Endodermal cell (in vitro differentiated cells): ENCODE measurements at regions not wholly inside any gene's neighbourhood (a gene's known extent, or its start where the extent isn't known, plus 50 kb on each side); places are given as distances from the start of the nearest gene placed in this dataset.

Source experiments
- DNase-seq: peaks from one replicate; pipeline ENCODE4 v3.0.0-alpha.2; 2017
- H3K27ac ChIP-seq: 2 replicates; pipeline ENCODE4 v1.5.1; 2013; ENCODE audit warnings: mild to moderate bottlenecking, low read depth, low read length, moderate library complexity
- H3K27me3 ChIP-seq: 2 replicates; pipeline ENCODE4 v1.6.1; 2013; ENCODE audit warnings: mild to moderate bottlenecking, low read length, moderate library complexity; ENCODE audit not compliant: insufficient read depth, control insufficient read depth, poor library complexity, severe bottlenecking
- H3K36me3 ChIP-seq: 2 replicates; pipeline ENCODE4 v1.7.0; 2013; ENCODE audit warnings: mild to moderate bottlenecking, low read length, moderate library complexity; ENCODE audit not compliant: control insufficient read depth, insufficient read depth
- H3K4me1 ChIP-seq: one replicate; pipeline ENCODE4 v1.7.0; 2013; ENCODE audit warnings: low read length; ENCODE audit not compliant: control insufficient read depth, insufficient read depth
- H3K4me3 ChIP-seq: 2 replicates; pipeline ENCODE4 v1.5.1; 2013; ENCODE audit warnings: mild to moderate bottlenecking, low read length, moderate library complexity
- H3K9ac ChIP-seq: 2 replicates; pipeline ENCODE4 v1.6.1; 2013; ENCODE audit warnings: mild to moderate bottlenecking, low read length, moderate library complexity; ENCODE audit not compliant: poor library complexity, severe bottlenecking; ENCODE audit errors: extremely low read depth
- H3K9me3 ChIP-seq: 2 replicates; pipeline ENCODE4 v1.6.1; 2013; ENCODE audit warnings: mild to moderate bottlenecking, low read length, moderate library complexity; ENCODE audit not compliant: control insufficient read depth
- H3K27ac Mint-ChIP-seq: 2 replicates; pipeline ENCODE4 v1.8.0; 2020; ENCODE audit warnings: mixed read lengths
- H3K27me3 Mint-ChIP-seq: 2 replicates; pipeline ENCODE4 v1.8.0; 2021; ENCODE audit warnings: mild to moderate bottlenecking, mixed read lengths; ENCODE audit not compliant: insufficient read depth
- H3K36me3 Mint-ChIP-seq: 2 replicates; pipeline ENCODE4 v1.8.0; 2020; ENCODE audit warnings: low read depth, mixed read lengths
- H3K4me1 Mint-ChIP-seq: 2 replicates; pipeline ENCODE4 v1.8.0; 2020; ENCODE audit warnings: mixed read lengths
- H3K4me3 Mint-ChIP-seq: 2 replicates; pipeline ENCODE4 v1.8.0; 2020; ENCODE audit warnings: mild to moderate bottlenecking, moderate library complexity, mixed read lengths
- H3K9me3 Mint-ChIP-seq: 2 replicates; pipeline ENCODE4 v1.8.0; 2020; ENCODE audit warnings: mild to moderate bottlenecking, mixed read lengths
- WGBS, 2 experiments: methylation state at CpG; one replicate each; pipeline versions ENCODE4 v1.1.5 to v1.1.7; 2013; ENCODE audit warnings: missing lambda C conversion rate in 2 of 2, mixed read lengths in 1 of 2; ENCODE audit not compliant: insufficient coverage in 1 of 2, insufficient read length in 1 of 2; 5-methylcytosine and 5-hydroxymethylcytosine counted together
- TF ChIP-seq, protein P1 (sequence below): fragments of 200-600 bp; sonication (generic); conservative IDR thresholded peaks from 2 replicates; pipeline ENCODE4 v1.5.0; 2021; ENCODE audit warnings: antibody characterized with exemption, mild to moderate bottlenecking

DNA sequence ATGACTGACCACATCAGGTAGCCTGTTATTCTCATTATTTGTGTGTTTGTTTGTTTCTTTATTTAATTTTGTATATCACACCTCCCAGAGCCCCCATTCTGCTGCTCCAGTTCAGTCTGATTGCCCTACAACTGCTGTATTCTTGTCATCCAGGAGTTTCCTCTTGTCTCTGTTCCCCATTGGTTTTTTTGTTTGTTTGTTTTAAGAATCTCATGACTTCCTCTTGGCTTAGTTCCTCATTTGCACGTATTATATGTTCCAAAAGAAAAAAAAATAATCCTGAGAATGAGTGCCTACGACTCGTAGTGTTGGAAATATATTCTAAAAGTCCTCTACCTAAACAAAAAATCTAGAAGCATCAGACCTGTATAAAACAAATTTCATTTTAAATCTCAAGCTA is 142.3 kb upstream of the SLIT2 start:
- Mint-ChIP-seq H3K4me3 (no peak overlapping the region), H3K36me3 (no peaks in the 10 kb centered on the region), H3K9me3 (peaks cover 12% of the 10 kb centered on the region), H3K27ac (no peak overlapping the region), H3K4me1 (peaks cover 3% of the 10 kb centered on the region), H3K27me3 (peaks cover 41% of the 10 kb centered on the region)
- peaks cover 38% of the 10 kb centered on the region for H3K27me3 ChIP-seq
- no peak overlapping the region for H3K27ac ChIP-seq
- TF ChIP-seq, protein P1, sequence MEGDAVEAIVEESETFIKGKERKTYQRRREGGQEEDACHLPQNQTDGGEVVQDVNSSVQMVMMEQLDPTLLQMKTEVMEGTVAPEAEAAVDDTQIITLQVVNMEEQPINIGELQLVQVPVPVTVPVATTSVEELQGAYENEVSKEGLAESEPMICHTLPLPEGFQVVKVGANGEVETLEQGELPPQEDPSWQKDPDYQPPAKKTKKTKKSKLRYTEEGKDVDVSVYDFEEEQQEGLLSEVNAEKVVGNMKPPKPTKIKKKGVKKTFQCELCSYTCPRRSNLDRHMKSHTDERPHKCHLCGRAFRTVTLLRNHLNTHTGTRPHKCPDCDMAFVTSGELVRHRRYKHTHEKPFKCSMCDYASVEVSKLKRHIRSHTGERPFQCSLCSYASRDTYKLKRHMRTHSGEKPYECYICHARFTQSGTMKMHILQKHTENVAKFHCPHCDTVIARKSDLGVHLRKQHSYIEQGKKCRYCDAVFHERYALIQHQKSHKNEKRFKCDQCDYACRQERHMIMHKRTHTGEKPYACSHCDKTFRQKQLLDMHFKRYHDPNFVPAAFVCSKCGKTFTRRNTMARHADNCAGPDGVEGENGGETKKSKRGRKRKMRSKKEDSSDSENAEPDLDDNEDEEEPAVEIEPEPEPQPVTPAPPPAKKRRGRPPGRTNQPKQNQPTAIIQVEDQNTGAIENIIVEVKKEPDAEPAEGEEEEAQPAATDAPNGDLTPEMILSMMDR, result no peak
- no peak overlapping the region for H3K9ac ChIP-seq
- H3K4me3 ChIP-seq, result no peak overlapping the region
- no peaks in the 10 kb centered on the region for H3K4me1 ChIP-seq
- WGBS, 2 experiments, result 90% methylated on average over 3 of the region's 3 CpGs; no CpG with 5 or more reads in 1 of the 2 experiments
- DNase-seq, result no peak
- H3K9me3 ChIP-seq, result no peaks in the 10 kb centered on the region
- H3K36me3 ChIP-seq, result no peaks in the 10 kb centered on the region

DNA sequence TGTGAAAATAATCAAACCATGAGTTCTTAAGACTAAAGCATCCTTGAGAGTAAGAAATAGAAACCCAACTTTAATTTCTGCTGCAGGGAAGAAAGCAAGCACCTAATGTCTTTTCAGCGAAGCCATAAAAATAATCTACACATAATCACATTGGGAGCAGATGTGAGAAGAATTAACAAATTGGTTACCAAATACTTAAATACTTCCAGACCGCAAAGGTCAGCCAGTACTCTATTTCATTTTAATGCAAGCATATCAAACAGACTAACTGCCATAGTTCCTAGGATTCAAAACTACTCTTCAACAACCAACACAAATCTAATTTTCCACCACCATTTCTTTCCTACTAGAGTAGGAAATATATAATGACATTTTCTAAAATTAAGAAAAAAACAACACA is 144.8 kb upstream of the SLIT2 start:
- DNase-seq, result no peak
- peaks cover 23% of the 10 kb centered on the region for H3K27me3 ChIP-seq
- no peak overlapping the region for H3K27ac Mint-ChIP-seq
- no peaks in the 10 kb centered on the region for H3K36me3 ChIP-seq
- no peak overlapping the region for H3K9ac ChIP-seq
- H3K9me3 Mint-ChIP-seq, result peaks cover 8% of the 10 kb centered on the region
- H3K36me3 Mint-ChIP-seq, result no peaks in the 10 kb centered on the region
- no peak overlapping the region for H3K4me3 Mint-ChIP-seq
- H3K4me3 ChIP-seq, result no peak overlapping the region
- peaks cover 3% of the 10 kb centered on the region for H3K4me1 Mint-ChIP-seq
- TF ChIP-seq, protein P1, result no peak
- H3K9me3 ChIP-seq, result no peaks in the 10 kb centered on the region
- H3K27me3 Mint-ChIP-seq, result peaks cover 27% of the 10 kb centered on the region
- no peaks in the 10 kb centered on the region for H3K4me1 ChIP-seq
- H3K27ac ChIP-seq, result no peak overlapping the region
- 96 to 100% methylated on average over 1 to 2 of the region's 2 CpGs for WGBS, 2 experiments

DNA sequence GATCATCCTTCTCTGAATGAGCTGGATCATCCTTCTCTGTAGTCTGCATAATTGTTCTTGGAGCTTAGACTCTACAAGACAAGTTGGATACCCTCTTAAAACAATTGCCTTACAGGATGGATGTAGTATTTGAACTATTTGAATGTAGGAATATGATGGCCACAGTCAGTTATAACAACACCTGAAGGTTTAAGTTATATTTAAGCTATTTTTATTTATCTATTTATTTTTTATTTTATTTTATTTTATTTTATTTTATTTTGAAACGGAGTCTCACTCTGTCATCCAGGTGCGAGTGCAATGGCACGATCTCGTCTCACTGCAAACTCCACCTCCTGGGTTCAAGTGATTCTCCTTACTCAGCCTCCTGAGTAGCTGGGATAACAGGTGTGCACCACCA is 149.9 kb upstream of the SLIT2 start:
- Mint-ChIP-seq H3K4me3 (no peak overlapping the region), H3K27ac (no peak overlapping the region), H3K9me3 (peaks cover 6% of the 10 kb centered on the region), H3K27me3 (peaks cover 3% of the 10 kb centered on the region), H3K4me1 (no peaks in the 10 kb centered on the region), H3K36me3 (no peaks in the 10 kb centered on the region)
- Histone ChIP-seq H3K9ac (no peak overlapping the region), H3K9me3 (no peaks in the 10 kb centered on the region), H3K4me3 (no peak overlapping the region), H3K27me3 (no peaks in the 10 kb centered on the region), H3K27ac (no peak overlapping the region), H3K36me3 (no peaks in the 10 kb centered on the region), H3K4me1 (no peaks in the 10 kb centered on the region)
- no peak for DNase-seq
- 58 to 78% methylated on average over 2 to 4 of the region's 4 CpGs for WGBS, 2 experiments
- TF ChIP-seq, protein P1, result no peak
